ENCODE measurements at regions not wholly inside any gene's neighbourhood (a gene's known extent, or its start where the extent isn't known, plus 50 kb on each side); places are given as distances from the start of the nearest gene placed in this dataset.

GRCh38 chr1:2940178-2940577 is 81.1 kb upstream of the ACTRT2 start:
- Mint-ChIP-seq H3K4me3 (ENCODE audit: low read depth) (no peak overlapping the region), H3K9me3 (ENCODE audit: low read depth) (peaks cover 25% of the 10 kb centered on the region), H3K27ac (no peak overlapping the region), H3K36me3 (ENCODE audit: insufficient read depth) (peaks cover 2% of the 10 kb centered on the region), H3K27me3 (no peaks in the 10 kb centered on the region), H3K4me1 (ENCODE audit: low read depth) (no peaks in the 10 kb centered on the region)
- TF ChIP-seq CTCF (IDR thresholded peaks at IDR 0.05; ENCODE audit: unreplicated experiment) = no peak
- DNase-seq (ENCODE audit: low spot score, unreplicated experiment) = no peak

- no peaks in the 10 kb centered on the region for H3K27me3 Mint-ChIP-seq
- H3K9me3 Mint-ChIP-seq (ENCODE audit: low read depth) = peaks cover 22% of the 10 kb centered on the region
- H3K4me3 Mint-ChIP-seq (ENCODE audit: low read depth) = no peak overlapping the region
- H3K36me3 Mint-ChIP-seq (ENCODE audit: insufficient read depth) = peaks cover 2% of the 10 kb centered on the region
- DNase-seq (ENCODE audit: low spot score, unreplicated experiment) = no peak
- no peaks in the 10 kb centered on the region for H3K4me1 Mint-ChIP-seq (ENCODE audit: low read depth)
- TF ChIP-seq CTCF (IDR thresholded peaks at IDR 0.05; ENCODE audit: unreplicated experiment) = no peak
- H3K27ac Mint-ChIP-seq = no peak overlapping the region
Observed at GRCh38 chr1:2941040-2941439, 80.2 kb upstream of the ACTRT2 start.

GRCh38 chr1:2941907-2942306 is 79.4 kb upstream of the ACTRT2 start:
- H3K9me3 Mint-ChIP-seq (ENCODE audit: low read depth) = peaks cover 20% of the 10 kb centered on the region

GRCh38 chr1:2942410-2942809 is 78.9 kb upstream of the ACTRT2 start:
- Mint-ChIP-seq H3K36me3 (ENCODE audit: insufficient read depth) (peaks cover 2% of the 10 kb centered on the region), H3K27ac (no peak overlapping the region), H3K9me3 (ENCODE audit: low read depth) (peaks cover 20% of the 10 kb centered on the region), H3K4me3 (ENCODE audit: low read depth) (no peak overlapping the region), H3K4me1 (ENCODE audit: low read depth) (no peaks in the 10 kb centered on the region), H3K27me3 (no peaks in the 10 kb centered on the region)
- no peak for TF ChIP-seq CTCF (IDR thresholded peaks at IDR 0.05; ENCODE audit: unreplicated experiment)
- DNase-seq (ENCODE audit: low spot score, unreplicated experiment) = no peak

More at GRCh38 chr1:2941907-2942306, 79.4 kb upstream of the ACTRT2 start:
- Mint-ChIP-seq H3K27me3 (no peaks in the 10 kb centered on the region), H3K27ac (no peak overlapping the region), H3K4me3 (ENCODE audit: low read depth) (no peak overlapping the region), H3K36me3 (ENCODE audit: insufficient read depth) (peaks cover 2% of the 10 kb centered on the region), H3K4me1 (ENCODE audit: low read depth) (no peaks in the 10 kb centered on the region)
- TF ChIP-seq CTCF (IDR thresholded peaks at IDR 0.05; ENCODE audit: unreplicated experiment) = no peak
- no peak for DNase-seq (ENCODE audit: low spot score, unreplicated experiment)

- Mint-ChIP-seq H3K9me3 (ENCODE audit: low read depth) (peaks cover 12% of the 10 kb centered on the region), H3K27ac (no peak overlapping the region), H3K4me3 (ENCODE audit: low read depth) (no peak overlapping the region), H3K36me3 (ENCODE audit: insufficient read depth) (peaks cover 2% of the 10 kb centered on the region), H3K4me1 (ENCODE audit: low read depth) (no peaks in the 10 kb centered on the region), H3K27me3 (no peaks in the 10 kb centered on the region)
- no peak for DNase-seq (ENCODE audit: low spot score, unreplicated experiment)
- TF ChIP-seq CTCF (IDR thresholded peaks at IDR 0.05; ENCODE audit: unreplicated experiment) = no peak
Observed at GRCh38 chr1:2943686-2944260, 77.5 kb upstream of the ACTRT2 start.
